NCI-H1694 treated with DMSO at 0.1 percent for 48 hours (cell line): ENCODE measurements at regions not wholly inside any gene's neighbourhood (a gene's known extent, or its start where the extent isn't known, plus 50 kb on each side); places are given as distances from the start of the nearest gene placed in this dataset.

Experiments
- DNase-seq: peaks from one replicate; lab custom pipeline; 2025; lab: John Stamatoyannopoulos, UW

DNA sequence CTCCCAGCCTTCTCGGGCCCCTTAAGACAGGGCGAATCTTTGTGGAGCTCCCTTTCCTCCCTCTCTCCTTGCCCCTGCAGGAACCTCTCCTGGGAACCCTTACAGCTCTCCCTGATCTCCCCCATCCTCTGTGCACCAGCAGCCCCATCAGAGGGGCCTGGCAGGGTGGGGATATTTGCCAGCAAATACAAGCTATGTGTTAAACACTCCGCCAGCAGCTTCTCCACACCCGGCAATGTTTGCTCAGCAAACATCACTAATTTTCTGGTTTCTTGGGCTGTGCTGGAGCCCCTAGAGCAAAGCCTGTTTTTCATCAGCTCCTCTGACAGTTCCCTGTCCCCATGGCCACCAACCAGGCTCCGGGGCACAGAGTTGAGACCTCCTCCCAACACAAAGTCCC is 147.5 kb upstream of the LHX5 start:
- DNase-seq, result no peak

DNA sequence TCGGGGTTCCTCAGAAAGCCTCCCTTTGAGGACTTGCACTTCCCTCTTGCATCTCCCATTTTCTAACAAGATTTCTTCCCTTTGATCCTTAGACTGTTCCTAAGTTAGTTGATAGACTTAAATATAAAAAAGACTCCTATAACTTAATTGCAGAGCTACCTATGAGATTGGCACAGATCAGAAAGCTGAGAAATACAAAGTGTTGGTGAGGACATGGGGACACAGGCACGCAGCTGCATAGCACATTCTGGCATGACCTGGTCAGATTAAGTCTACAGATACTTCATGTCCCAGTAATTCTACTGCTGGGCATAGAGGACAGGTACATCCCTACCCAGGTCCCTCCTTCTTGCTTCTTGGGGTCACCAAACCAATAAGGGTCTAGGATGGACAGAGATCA is 141.7 kb upstream of the LHX5 start:
- no peak for DNase-seq

DNA sequence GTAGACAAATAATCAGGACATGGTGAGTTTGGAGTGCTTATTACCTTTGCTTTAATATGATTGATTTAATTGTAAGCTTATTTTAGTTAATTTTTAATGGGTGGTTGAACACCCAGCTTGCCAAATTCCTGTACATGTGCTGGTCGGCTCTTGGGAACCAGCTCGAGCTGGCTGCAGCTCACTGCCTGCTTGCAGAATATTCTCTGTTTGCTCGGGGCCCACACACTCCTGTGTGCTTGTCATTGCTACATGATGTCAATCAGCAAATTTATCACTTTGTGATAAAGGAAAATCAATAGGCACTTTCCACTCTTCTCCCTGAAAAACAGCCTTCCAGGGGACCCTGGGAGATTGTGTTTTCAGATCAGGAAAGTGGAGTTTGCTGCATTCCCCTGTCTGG is 141.1 kb upstream of the LHX5 start:
- no peak for DNase-seq

DNA sequence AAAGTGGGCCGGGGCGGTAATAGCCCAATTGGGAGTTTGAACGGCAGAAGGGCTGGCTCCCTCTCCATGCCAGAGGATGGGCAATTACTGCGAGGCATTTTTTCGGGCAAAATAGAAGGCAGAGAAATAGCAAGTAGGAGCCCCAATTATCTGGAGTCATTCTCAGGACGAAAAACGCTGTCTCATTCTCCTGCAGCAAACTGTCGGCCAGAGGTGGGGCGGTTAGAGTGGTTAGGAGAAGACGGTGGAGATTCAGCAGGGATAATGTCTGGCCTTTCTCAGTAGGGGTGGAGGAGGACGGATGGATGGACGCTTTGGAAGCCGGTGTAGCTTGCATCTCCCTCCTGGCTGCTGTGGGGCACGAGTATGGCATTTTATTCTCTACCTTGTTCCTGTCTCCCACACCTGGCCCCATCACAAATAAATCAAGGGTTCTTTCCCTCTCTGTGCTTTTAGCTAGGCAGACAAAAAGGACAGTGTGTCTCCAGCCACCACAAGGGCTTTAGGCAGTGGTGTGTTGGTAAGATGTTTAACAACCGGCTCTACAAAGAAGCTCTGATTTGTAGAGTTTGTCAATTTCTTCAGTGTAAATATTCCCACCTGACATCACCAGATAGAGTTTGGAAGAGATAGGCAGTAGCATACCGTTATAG is 140.5 kb upstream of the LHX5 start:
- DNase-seq, result no peak

DNA sequence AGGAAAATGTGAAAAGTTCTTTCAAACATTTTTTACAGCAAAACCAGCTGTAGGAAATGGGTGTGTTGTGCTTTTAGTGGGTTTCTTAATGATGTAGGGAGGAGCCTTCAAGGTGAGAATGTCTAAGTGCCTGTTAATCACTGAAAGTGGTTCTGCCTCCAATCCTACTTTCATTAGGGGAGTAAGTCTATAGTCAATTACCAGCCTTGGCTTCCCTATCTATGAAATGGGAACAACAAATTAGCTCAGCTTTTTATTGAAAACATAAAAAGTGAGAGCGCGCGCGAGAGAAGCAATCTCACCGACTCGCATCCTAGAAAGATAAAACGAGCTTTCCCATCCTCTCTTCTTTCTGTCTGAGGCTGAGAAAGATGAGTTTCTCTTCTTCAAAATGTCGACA is 140.0 kb upstream of the LHX5 start:
- no peak for DNase-seq

DNA sequence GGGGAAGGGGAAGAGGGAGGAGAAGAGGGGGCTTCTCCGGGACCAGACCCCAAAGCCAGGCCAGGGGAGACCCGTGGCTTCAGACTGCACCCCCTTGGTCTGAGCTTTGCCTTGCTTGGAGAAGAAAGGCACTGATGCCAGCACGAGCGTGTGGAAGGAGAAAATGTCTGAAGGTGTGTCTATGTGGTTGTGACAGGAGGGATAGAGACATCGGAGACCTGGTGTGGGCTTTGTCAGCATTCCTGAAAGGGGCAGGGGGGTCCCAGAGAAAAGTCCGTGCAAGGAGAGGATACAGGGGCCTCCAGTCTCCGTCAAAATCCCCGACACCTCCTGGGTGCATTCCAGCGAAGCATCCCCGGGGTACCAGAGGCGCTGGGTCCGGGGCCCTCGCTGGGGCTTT is 139.0 kb upstream of the LHX5 start:
- DNase-seq, result no peak

DNA sequence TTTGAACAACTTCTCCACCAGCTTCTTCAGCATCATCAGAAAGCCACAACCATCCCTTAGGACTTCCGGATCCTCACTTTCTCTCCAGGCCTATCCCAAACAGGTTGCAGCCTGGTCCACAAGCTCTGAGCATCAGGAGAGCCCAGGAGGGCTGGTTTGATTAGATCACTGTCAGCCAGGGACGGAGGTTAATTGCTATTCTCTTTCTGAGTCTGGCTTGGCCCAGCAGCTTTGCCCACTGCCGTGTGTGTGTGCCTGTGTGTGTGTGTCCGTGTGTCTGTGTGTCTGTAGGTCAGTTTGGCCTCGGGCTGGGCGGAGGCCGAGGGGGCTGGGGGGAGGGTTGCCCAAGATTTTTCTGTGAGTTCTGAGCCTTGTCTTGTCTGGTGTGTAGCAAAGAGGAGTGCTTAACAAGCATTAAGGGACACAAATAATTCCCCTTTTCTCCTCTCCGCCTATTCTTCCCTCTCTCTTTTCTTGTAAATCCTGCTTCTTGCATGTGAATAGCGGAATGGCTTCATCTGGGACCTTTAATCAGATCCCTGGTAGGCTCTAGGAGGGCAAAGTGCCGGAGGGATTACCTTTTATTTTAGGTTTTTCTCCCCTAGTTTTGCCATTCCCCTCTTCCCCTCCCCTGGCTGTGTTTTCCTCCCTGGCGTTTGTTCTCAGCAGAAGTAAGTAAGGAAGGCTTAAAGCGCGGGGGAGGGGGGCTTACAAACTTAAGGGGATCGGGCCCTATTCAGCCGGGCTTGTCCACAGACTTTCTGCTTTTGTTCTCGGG is 138.2 kb upstream of the LHX5 start:
- DNase-seq, result no peak

DNA sequence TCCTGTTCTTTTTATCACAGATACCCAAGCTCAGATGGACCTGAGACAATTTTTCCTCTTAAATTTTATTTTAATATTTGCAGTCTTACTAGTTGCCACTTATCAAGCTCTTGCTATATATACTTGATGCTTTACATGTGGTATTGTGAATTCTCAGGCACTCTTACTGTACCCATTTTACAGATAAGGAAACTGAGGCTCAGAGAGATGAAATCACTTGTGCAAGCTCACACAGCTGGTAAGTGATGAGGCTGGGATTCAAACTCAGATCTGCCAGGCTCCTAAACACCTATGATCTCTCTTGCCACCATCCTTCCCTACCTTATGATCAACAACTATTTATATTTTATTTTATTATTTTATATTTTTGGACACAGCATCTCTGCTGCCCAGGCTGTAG is 133.0 kb upstream of the LHX5 start:
- DNase-seq, result no peak

DNA sequence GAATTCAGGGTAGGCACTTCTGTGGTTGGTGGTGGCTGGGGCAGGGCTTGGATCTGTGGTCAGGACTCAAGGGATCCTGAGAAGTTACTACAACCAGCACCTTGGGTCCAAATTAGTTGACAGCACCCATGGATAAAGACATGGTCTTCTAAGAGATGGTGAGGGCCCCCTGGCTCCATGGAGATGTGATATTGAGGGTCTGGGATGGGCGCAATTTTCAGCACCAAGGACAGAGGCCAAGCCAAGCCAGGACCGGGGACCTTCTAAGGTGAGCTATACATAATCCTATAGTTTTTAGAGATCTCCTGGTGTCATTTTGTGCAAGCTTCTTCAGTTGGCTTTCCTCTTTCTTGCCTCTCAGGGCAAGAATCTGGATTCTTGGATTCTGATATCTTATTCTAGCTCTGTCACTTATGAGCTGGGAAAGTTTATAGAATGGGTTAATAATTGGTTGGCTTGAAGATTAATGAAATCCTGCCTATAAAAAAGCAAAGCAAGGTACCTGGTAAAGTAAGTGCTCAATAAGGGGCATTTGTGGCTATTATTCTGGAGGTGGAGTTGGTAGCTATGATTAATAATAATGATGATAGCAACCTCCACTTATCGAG is 130.1 kb upstream of the LHX5 start:
- DNase-seq, result no peak

DNA sequence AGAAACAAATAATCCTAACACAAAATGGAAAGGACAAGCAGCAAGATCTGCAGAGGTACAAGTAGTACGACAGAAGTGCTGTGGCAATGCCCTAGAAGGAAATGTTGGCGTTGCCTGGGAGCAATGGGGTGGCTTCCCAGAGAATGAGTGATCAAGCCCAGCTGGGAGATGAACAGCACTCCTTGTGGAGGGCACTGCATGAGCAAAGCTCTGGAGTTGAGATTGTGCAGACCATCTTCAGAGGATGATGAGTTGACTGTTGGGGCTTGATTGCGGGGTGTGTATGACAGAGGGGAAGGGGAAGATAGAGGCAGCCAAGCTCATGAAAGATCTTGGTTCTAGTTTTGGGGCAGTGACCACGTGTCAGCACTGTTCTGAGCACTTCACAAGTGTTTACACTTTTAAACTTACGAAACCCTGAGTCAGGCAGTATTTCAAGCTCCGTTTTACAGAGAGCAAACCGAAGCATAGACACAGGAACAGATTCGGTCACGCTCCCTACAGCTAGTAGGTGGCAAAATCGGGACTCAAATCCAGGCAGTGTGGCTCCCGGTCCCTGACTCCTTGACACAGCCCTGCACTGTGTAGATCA is 127.2 kb upstream of the LHX5 start:
- no peak for DNase-seq

DNA sequence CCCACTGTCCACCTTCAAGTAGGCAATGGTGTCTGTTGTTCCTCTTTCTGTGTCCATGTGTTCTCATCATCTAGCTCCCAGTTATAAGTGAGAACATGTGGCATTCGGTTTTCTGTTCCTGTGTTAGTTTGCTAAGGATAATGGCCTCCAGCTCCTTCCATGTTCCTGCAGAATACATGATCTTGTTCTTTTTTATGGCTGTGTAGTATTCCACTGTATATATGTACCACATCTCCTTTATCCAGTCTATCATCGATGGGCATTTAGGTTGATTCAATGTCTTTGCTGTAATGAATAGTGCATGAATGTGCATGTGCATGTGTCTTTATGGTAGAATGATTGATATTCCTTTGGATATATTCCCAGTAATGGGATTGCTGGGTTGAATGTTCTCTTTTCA is 123.3 kb upstream of the LHX5 start:
- no peak for DNase-seq

DNA sequence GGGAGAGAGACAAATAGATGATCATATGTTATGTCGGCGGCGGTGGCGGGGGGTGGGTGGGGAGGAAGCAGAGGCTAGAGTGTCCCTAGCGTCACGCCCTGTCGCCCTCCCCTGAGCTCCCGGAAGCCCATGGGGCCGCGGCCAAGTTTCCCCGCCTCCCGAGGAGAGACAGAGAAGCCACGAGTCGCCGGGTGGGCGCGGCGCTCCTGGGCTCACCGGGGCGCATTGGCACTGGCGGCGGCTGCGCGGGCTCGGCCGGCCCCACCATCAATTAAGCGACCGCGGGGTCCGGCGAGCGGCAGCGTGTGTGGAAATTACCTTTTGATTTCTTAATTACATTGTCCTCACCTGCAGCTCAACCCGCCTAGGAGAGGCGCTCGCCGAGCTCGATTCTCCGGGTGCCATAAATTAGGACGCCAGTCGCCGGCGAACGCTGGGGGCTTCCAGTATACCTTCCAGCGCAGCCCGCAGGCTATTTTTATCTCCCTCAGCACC is 119.9 kb upstream of the LHX5 start:
- DNase-seq, result peak; percentile 72

DNA sequence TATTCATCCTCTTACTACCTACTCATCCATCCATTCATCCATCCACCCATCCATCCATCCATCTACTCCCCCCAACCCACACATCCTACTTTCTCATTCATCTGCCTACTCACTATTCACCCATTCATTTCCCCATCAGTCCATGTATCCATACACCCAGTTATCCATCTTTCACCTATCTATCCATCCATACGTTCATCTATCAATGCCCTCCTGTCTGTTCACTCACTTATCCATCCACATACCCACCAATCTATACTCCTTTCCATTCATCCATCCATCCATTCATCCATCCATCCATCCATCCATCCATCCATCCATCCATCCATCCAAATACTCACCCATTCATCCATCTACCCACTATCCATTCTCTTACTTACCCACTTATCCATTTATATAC is 117.8 kb upstream of the LHX5 start:
- no peak for DNase-seq

DNA sequence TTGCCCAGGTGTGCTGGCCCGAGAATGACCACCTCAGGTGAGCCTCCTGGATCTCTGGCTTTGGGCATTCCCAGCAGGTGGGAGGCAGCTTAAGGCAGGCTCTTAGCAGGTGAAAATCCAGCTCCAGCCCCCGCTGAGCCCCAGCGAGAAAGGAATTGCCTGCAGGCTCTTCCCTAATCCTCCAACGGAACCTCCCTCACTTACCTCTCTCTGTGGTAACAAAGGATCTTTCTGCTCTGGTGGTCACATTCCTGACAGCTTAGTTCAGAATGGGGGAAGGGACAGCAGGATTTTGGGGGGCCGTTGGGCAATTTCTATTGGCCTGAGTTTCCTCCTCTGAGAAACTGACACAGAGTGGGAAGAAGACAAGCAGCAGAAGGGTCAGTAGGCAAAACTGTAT is 116.0 kb upstream of the LHX5 start:
- no peak for DNase-seq

DNA sequence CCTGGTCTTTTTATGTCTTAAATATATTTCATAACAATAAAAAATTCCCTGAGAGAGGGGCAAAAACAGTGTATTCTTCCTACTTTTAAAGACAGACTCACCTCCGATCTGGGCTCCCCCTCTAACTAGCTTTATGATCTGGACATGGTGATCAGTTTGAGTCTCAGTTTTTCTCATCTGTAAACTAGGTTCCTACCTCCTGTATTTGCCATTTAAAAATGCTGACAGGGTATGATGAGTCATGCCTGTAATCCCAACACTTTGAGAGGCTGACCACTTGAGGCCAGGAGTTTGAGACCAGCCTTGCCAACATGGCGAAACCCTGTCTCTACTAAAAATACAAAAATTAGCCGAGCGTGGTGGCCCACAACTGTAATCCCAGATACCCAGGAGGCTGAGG is 114.8 kb upstream of the LHX5 start:
- DNase-seq, result no peak

DNA sequence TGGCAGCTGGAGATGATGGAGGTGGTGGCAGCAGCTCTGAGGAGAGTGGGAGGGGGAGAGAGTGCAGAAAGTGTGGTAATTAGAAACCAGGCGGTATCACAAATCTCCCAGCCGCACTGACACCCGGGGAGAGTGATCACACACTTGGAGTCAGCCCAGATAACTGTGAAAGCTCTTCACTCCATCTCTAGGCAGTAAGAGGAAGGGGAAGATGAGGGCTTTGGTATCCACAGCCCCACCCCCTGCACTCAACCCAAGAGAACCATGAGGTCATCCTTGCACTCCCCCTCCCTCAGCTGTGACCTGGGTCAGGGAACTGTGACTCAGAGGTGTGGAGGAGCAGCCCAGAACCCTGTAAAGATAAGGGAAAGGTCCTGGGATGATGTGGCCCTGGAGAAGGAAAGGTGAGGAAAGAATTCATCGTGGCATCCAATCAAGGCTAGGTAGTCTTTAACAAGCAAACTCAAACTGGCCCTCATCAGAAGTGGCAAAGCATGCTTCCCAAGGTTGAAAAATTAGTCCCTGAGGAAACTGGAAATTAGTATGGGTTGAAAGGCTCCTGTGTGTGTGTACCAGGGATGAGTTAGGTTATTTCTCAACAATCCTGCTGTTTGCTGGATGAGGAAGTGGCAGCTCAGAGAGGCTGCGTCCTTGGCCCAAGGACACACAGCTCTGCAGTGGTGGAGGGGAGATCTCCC is 111.0 kb upstream of the LHX5 start:
- peak; percentile 17 for DNase-seq

DNA sequence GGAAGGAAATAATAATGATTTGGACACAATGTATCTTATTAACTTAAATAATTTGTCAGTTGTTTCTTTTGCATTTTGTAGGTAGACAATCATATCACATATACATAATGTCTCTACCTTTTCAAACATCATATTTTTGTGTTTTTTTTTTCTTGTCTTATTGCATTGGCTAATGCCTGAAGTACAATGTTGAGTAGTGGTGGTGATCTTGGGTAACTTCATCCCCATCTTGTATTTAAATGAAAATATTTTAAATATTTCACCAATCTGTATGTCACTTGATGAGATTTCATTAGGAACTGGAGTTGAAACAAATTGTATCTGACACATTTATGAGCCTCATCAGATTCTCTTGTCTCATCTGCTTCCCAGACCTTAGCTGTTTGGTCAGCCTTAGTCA is 109.7 kb upstream of the LHX5 start:
- DNase-seq, result no peak

DNA sequence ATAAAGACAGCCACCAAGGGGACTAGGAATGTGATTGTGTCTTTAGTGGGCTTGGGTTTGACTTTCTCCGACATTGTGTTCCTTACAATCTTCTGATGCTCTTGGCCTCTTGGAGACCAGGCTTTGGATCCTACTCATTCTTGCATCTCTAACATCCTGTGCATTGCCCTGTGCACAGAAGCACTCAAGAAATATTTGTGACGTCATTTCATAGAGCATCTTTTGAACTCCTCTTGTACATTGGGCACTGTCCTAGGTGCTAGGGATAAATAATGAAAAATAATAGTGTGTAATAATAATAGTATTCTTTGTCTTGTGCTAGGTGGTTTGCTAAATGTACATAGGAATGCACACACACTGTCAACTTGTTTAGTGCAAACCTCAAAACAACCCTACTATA is 108.8 kb upstream of the LHX5 start:
- no peak for DNase-seq

DNA sequence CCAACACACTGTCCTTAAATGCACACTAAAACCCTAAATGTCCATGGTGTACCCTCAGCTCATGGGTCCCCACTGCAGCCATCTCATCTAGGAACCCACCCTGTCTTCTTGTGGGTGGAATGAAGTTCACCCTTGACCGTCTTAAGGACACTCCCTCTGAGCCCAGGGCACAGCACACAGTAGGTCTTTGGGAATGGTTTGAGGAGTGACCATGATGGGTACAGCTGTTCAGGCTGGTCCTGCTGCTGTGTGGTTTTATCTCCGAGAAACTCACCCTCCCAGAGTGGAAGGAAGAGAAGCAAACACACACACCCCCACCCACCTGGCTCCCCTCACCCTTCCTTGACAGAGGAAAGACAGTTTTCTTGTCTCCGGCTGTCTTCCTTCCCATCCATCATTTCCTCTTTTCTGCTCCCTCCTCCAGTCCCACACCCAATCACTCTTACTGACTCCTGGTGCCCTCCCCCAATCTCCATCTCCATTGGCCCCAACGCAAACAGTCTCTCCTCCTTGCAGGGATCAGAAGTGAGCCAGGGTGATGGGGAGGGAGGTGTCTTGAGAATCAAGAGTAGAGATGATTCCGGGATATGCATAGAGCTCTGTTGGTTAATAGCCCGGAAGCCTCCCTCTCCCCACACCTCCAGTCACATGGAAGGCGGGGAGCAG is 105.9 kb upstream of the LHX5 start:
- DNase-seq, result no peak

DNA sequence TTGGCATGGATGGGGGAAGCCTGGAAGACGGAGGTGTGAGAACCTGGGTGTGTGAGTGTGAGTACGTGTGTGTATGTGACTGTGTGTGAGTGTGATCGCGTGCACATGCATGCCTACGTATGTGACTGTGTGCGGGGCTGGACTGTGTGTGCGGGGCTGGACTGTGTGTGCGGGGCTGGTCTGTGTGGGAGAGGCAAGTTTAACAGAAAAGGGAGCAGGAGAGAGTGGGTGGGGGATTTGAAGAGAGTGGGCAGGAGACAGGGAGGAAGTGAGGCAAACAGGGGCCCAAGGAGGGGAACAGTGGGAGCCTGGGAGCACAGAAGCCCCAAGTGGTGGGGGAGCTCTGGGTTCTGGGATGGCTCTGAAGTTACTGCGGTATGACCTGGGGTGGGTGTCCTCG is 103.7 kb upstream of the LHX5 start:
- no peak for DNase-seq

DNA sequence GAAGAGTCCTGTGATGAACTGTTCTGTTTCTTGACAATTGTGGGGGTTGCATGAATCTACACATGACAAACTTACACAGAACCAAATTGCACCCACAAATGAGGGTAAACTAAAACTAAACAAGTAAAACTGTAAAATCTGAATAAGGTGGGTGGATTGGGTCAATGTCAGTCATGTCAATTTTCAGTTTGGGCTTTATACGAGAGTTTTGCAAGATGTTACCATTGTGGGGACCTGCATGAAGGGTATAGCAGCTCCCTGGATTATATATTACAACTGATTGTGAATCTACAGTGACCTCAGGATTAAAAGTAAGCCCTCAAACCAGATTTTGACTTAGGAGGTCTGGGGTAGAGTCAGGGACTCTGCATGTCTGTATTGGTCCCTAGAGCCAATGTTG is 101.5 kb upstream of the LHX5 start:
- no peak for DNase-seq

DNA sequence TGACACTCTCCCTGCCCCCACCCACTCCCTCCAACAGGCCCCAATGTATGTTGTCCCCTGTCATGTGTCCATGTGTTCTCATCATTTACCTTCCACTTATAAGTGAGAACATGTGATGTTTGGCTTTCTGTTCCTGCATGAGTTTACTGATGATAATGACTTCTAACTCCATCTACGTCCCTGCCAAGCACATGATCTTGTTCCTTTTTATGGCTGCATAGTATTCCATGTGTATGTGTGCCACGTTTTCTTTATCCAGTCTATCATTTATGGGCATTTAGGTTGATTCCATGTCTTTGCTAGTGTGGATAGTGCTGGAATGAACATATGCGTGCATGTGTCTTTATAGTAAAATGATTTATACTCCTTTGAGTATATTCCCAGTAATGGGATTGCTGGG is 100.0 kb upstream of the LHX5 start:
- DNase-seq, result no peak
